ENCODE measurements at regions not wholly inside any gene's neighbourhood (a gene's known extent, or its start where the extent isn't known, plus 50 kb on each side); places are given as distances from the start of the nearest gene placed in this dataset.

- TF ChIP-seq EZH2 (IDR thresholded peaks at IDR 0.05; ENCODE audit: low read length, unreplicated experiment) (no peak), EZH2phosphoT487 (IDR thresholded peaks at IDR 0.05; ENCODE audit: borderline replicate concordance, low read length) (no peak), CTCF (conservative IDR thresholded peaks at IDR 0.05; ENCODE audit: low read depth, low read length) (no peak)
These were observed 186.9 kb downstream of the ENGASE start for GRCh38 chr17:79261355-79262072.
